ENCODE measurements at regions not wholly inside any gene's neighbourhood (a gene's known extent, or its start where the extent isn't known, plus 50 kb on each side); places are given as distances from the start of the nearest gene placed in this dataset.

DNA sequence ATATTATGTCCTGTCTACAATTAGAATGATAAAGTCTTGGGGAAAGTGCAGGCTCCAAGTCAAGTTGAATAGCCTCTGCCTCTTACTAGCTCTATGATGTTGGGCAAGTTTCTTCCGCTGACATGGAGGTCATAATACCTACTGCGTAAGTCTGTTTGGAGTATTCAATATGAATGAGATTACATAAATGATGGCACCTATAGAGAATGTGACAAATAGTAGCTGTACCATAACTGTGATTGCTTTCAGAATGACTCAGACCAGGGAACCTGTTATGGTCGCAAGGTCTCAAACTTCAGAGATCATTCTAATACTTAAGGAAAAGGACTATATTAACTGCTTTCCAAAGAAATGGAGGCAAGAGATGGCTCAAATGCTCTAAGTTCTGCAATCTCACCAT lies 94.0 kb upstream of the ABCA1 start:
- no peak for TF ChIP-seq POLR2A (IDR thresholded peaks at IDR 0.05)
- TF ChIP-seq, protein P1, sequence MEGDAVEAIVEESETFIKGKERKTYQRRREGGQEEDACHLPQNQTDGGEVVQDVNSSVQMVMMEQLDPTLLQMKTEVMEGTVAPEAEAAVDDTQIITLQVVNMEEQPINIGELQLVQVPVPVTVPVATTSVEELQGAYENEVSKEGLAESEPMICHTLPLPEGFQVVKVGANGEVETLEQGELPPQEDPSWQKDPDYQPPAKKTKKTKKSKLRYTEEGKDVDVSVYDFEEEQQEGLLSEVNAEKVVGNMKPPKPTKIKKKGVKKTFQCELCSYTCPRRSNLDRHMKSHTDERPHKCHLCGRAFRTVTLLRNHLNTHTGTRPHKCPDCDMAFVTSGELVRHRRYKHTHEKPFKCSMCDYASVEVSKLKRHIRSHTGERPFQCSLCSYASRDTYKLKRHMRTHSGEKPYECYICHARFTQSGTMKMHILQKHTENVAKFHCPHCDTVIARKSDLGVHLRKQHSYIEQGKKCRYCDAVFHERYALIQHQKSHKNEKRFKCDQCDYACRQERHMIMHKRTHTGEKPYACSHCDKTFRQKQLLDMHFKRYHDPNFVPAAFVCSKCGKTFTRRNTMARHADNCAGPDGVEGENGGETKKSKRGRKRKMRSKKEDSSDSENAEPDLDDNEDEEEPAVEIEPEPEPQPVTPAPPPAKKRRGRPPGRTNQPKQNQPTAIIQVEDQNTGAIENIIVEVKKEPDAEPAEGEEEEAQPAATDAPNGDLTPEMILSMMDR (IDR thresholded peaks at IDR 0.05), result no peak

Data from body of pancreas (tissue), 4 donors.